GM23338 (cell line): ENCODE measurements at regions not wholly inside any gene's neighbourhood (a gene's known extent, or its start where the extent isn't known, plus 50 kb on each side); places are given as distances from the start of the nearest gene placed in this dataset.

ENCODE experiments used
- CREB1 ChIP-seq: fragments of 250-450 bp; sonication (Bioruptor Pico); IDR thresholded peaks from 2 replicates; pipeline ENCODE4 v1.5.0; 2020; ENCODE audit warnings: low read depth, mild to moderate bottlenecking, moderate library complexity
- CTCF ChIP-seq, 2 experiments: fragments of 200-600 bp in 1 of 2; sonication (generic) in 1 of 2; conservative IDR thresholded peaks; 2 replicates each; pipeline versions ENCODE4 v1.5.1 to v1.6.1; 2016 to 2017; ENCODE audit warnings: antibody characterized with exemption in 2 of 2, low read depth in 2 of 2, mild to moderate bottlenecking in 2 of 2, moderate library complexity in 1 of 2
- EZH2 ChIP-seq: fragments of 200-600 bp; sonication (generic); IDR thresholded peaks from one replicate; pipeline ENCODE4 v1.8.0; 2017; ENCODE audit warnings: antibody characterized with exemption, mild to moderate bottlenecking, low read depth; ENCODE audit not compliant: unreplicated experiment
- EZH2phosphoT487 ChIP-seq: fragments of 200-600 bp; sonication (generic); IDR thresholded peaks from one replicate; pipeline ENCODE4 v1.8.1; 2018; ENCODE audit warnings: antibody characterized with exemption; ENCODE audit not compliant: unreplicated experiment
- JUNB ChIP-seq: IDR thresholded peaks from one replicate; pipeline ENCODE4 v1.6.1; 2016; ENCODE audit warnings: antibody characterized with exemption; ENCODE audit not compliant: unreplicated experiment
- NANOG ChIP-seq: IDR thresholded peaks from 2 replicates; pipeline ENCODE4 v1.6.1; 2016; ENCODE audit warnings: antibody characterized with exemption, borderline replicate concordance
- POLR2AphosphoS5 ChIP-seq: IDR thresholded peaks from 2 replicates; pipeline ENCODE4 v1.6.1; 2016; ENCODE audit warnings: antibody characterized with exemption, low read depth
- REST ChIP-seq: IDR thresholded peaks from one replicate; pipeline ENCODE4 v1.6.1; 2018; ENCODE audit warnings: antibody characterized with exemption; ENCODE audit not compliant: unreplicated experiment
- ZNF114 ChIP-seq: fragments of 250-450 bp; sonication (Bioruptor Pico); IDR thresholded peaks from 2 replicates; pipeline ENCODE4 v1.5.0; 2020; ENCODE audit warnings: mild to moderate bottlenecking, moderate library complexity
- ZNF331 ChIP-seq: fragments of 250-450 bp; sonication (Bioruptor Pico); IDR thresholded peaks from 2 replicates; pipeline ENCODE4 v1.5.0; 2020; ENCODE audit warnings: low read depth, mild to moderate bottlenecking, moderate library complexity
- ZNF462 ChIP-seq: fragments of 250-450 bp; sonication (Bioruptor Pico); IDR thresholded peaks from 2 replicates; pipeline ENCODE4 v1.5.0; 2020; ENCODE audit warnings: mild to moderate bottlenecking, moderate library complexity

GRCh38 chr1:244273262-244273844, 178.4 kb downstream of the ADSS2 start:
- TF ChIP-seq CTCF (conservative IDR thresholded peaks at IDR 0.05; ENCODE audit: low read depth in 2 of 2) (no peak), CREB1 (CRISPR knock-in tag) (no peak), POLR2AphosphoS5 (no peak), ZNF114 (CRISPR knock-in tag) (no peak), EZH2 (no peak), ZNF462 (no peak), JUNB (no peak), NANOG (no peak), EZH2phosphoT487 (no peak), ZNF331 (CRISPR knock-in tag) (no peak), REST (no peak)
